HUES64 (cell line): ENCODE measurements at regions not wholly inside any gene's neighbourhood (a gene's known extent, or its start where the extent isn't known, plus 50 kb on each side); places are given as distances from the start of the nearest gene placed in this dataset.

ENCODE experiments used
- H3K27ac ChIP-seq: 2 replicates; pipeline ENCODE4 v1.7.0; 2013; ENCODE audit warnings: low read depth, low read length, inconsistent platforms
- H3K27me3 ChIP-seq: 2 replicates; pipeline ENCODE4 v1.6.1; 2013; ENCODE audit warnings: mild to moderate bottlenecking, low read length; ENCODE audit not compliant: insufficient read depth
- H3K36me3 ChIP-seq: 2 replicates; pipeline ENCODE4 v1.6.1; 2013; ENCODE audit warnings: mild to moderate bottlenecking, low read length; ENCODE audit not compliant: insufficient read depth
- H3K4me1 ChIP-seq: 2 replicates; pipeline ENCODE4 v1.6.1; 2013; ENCODE audit warnings: mild to moderate bottlenecking, low read length, moderate library complexity; ENCODE audit not compliant: insufficient read depth
- H3K4me3 ChIP-seq: 2 replicates; pipeline ENCODE4 v1.5.1; 2013; ENCODE audit warnings: mild to moderate bottlenecking, low read length, moderate library complexity
- H3K9ac ChIP-seq: 2 replicates; pipeline ENCODE4 v1.6.1; 2013; ENCODE audit warnings: mild to moderate bottlenecking, low read depth, low read length
- H3K9me3 ChIP-seq: 2 replicates; pipeline ENCODE4 v1.6.1; 2013; ENCODE audit warnings: low read depth, low read length; ENCODE audit not compliant: insufficient read depth
- WGBS: fragments of 150-250, 120-280 bp; methylation state at CpG from one replicate; pipeline ENCODE4 v1.1.7; 2013; ENCODE audit warnings: missing lambda C conversion rate; 5-methylcytosine and 5-hydroxymethylcytosine counted together

- Histone ChIP-seq H3K9me3 (no peaks in the 10 kb centered on the region), H3K27me3 (no peaks in the 10 kb centered on the region), H3K4me1 (no peaks in the 10 kb centered on the region), H3K36me3 (no peaks in the 10 kb centered on the region), H3K9ac (no peak overlapping the region), H3K4me3 (no peak overlapping the region), H3K27ac (no peak overlapping the region)
These were observed 357.8 kb upstream of the MBL2 start for GRCh38 chr10:53130337-53130736.

GRCh38 chr10:53127686-53128085, 355.1 kb upstream of the MBL2 start:
- Histone ChIP-seq H3K36me3 (no peaks in the 10 kb centered on the region), H3K9ac (no peak overlapping the region), H3K27me3 (no peaks in the 10 kb centered on the region), H3K4me3 (no peak overlapping the region), H3K27ac (no peak overlapping the region), H3K4me1 (no peaks in the 10 kb centered on the region), H3K9me3 (no peaks in the 10 kb centered on the region)
- WGBS, result 90% methylated on average over 2 of the region's 4 CpGs

GRCh38 chr10:53123311-53123710, 350.7 kb upstream of the MBL2 start:
- Histone ChIP-seq H3K4me1 (no peaks in the 10 kb centered on the region), H3K4me3 (no peak overlapping the region), H3K36me3 (no peaks in the 10 kb centered on the region), H3K9ac (no peak overlapping the region), H3K27ac (no peak overlapping the region), H3K27me3 (no peaks in the 10 kb centered on the region), H3K9me3 (no peaks in the 10 kb centered on the region)
- WGBS, result 69% methylated on average over 4 of the region's 4 CpGs

- peaks cover under 1% of the 10 kb centered on the region; the same call in 1 of the 2 replicates for H3K9me3 ChIP-seq
- H3K4me1 ChIP-seq, result no peaks in the 10 kb centered on the region
- H3K27me3 ChIP-seq, result no peaks in the 10 kb centered on the region
- WGBS, result 94% methylated on average over 4 of the region's 4 CpGs
- no peak overlapping the region for H3K27ac ChIP-seq
- H3K9ac ChIP-seq, result no peak overlapping the region
- H3K36me3 ChIP-seq, result no peaks in the 10 kb centered on the region
- H3K4me3 ChIP-seq, result no peak overlapping the region
These were observed 349.7 kb upstream of the MBL2 start for GRCh38 chr10:53122281-53122680.

GRCh38 chr10:53115660-53116059, 343.1 kb upstream of the MBL2 start:
- Histone ChIP-seq H3K9ac (no peak overlapping the region), H3K4me1 (no peaks in the 10 kb centered on the region), H3K27me3 (no peaks in the 10 kb centered on the region), H3K36me3 (no peaks in the 10 kb centered on the region), H3K27ac (no peak overlapping the region), H3K9me3 (peaks cover 19% of the 10 kb centered on the region), H3K4me3 (no peak overlapping the region)
- WGBS, result 98% methylated on average over 2 of the region's 2 CpGs

- H3K4me1 ChIP-seq, result 0 out of 2 replicates have a peak, but pooled peaks cover 6% of the 10 kb centered on the region
- WGBS, result 87% methylated on average over 5 of the region's 5 CpGs
- H3K9me3 ChIP-seq, result peaks cover 19% of the 10 kb centered on the region; the same call in 1 of the 2 replicates
- H3K36me3 ChIP-seq, result no peaks in the 10 kb centered on the region
- no peak overlapping the region for H3K9ac ChIP-seq
- H3K27ac ChIP-seq, result no peak overlapping the region
- H3K4me3 ChIP-seq, result no peak overlapping the region
- no peaks in the 10 kb centered on the region for H3K27me3 ChIP-seq
These were observed 338.9 kb upstream of the MBL2 start for GRCh38 chr10:53111529-53111928.

- Histone ChIP-seq H3K27me3 (no peaks in the 10 kb centered on the region), H3K4me1 (0 out of 2 replicates have a peak, but pooled peaks cover 6% of the 10 kb centered on the region), H3K9ac (no peak overlapping the region), H3K4me3 (no peak overlapping the region), H3K36me3 (no peaks in the 10 kb centered on the region), H3K9me3 (peaks cover 15% of the 10 kb centered on the region; the same call in 1 of the 2 replicates), H3K27ac (no peak overlapping the region)
- 89% methylated on average over 2 of the region's 2 CpGs for WGBS
These were observed 336.7 kb upstream of the MBL2 start for GRCh38 chr10:53109320-53109719.

- peaks cover 24% of the 10 kb centered on the region; the same call in 1 of the 2 replicates for H3K9me3 ChIP-seq
- no peak overlapping the region for H3K9ac ChIP-seq
- WGBS, result 84% methylated on average over 4 of the region's 4 CpGs
- H3K4me1 ChIP-seq, result 0 out of 2 replicates have a peak, but pooled peaks cover 6% of the 10 kb centered on the region
- H3K27ac ChIP-seq, result no peak overlapping the region
- no peaks in the 10 kb centered on the region for H3K36me3 ChIP-seq
- H3K27me3 ChIP-seq, result no peaks in the 10 kb centered on the region
- no peak overlapping the region for H3K4me3 ChIP-seq
These were observed 335.8 kb upstream of the MBL2 start for GRCh38 chr10:53108317-53108934.

- 95% methylated on average over 5 of the region's 5 CpGs for WGBS
- H3K36me3 ChIP-seq, result no peaks in the 10 kb centered on the region
- H3K9me3 ChIP-seq, result peaks cover 26% of the 10 kb centered on the region; the same call in 1 of the 2 replicates
- no peak overlapping the region for H3K27ac ChIP-seq
- H3K4me3 ChIP-seq, result no peak overlapping the region
- no peaks in the 10 kb centered on the region for H3K27me3 ChIP-seq
- no peak overlapping the region for H3K9ac ChIP-seq
- H3K4me1 ChIP-seq, result 0 out of 2 replicates have a peak, but pooled peaks cover 6% of the 10 kb centered on the region
These were observed 335.1 kb upstream of the MBL2 start for GRCh38 chr10:53107711-53108110.

- Histone ChIP-seq H3K9me3 (peaks cover 18% of the 10 kb centered on the region), H3K9ac (no peak overlapping the region), H3K27me3 (no peaks in the 10 kb centered on the region), H3K27ac (no peak overlapping the region), H3K36me3 (no peaks in the 10 kb centered on the region), H3K4me1 (no peaks in the 10 kb centered on the region), H3K4me3 (no peak overlapping the region)
- WGBS, result 96% methylated on average over 4 of the region's 4 CpGs
These were observed 329.8 kb upstream of the MBL2 start for GRCh38 chr10:53102424-53102823.

- Histone ChIP-seq H3K4me1 (no peaks in the 10 kb centered on the region), H3K9ac (no peak overlapping the region)
- WGBS, result 88% methylated on average over 1 of the region's 2 CpGs
These were observed 321.3 kb upstream of the MBL2 start for GRCh38 chr10:53093878-53094277.

GRCh38 chr10:53091574-53091973, 319.0 kb upstream of the MBL2 start:
- H3K4me1 ChIP-seq, result no peaks in the 10 kb centered on the region
- WGBS, result 90% methylated on average over 4 of the region's 4 CpGs
- H3K9ac ChIP-seq, result no peak overlapping the region
- H3K9me3 ChIP-seq, result peaks cover 7% of the 10 kb centered on the region; the same call in 1 of the 2 replicates
- H3K36me3 ChIP-seq, result no peaks in the 10 kb centered on the region
- H3K27ac ChIP-seq, result no peak overlapping the region
- no peak overlapping the region for H3K4me3 ChIP-seq
- no peaks in the 10 kb centered on the region for H3K27me3 ChIP-seq

More at GRCh38 chr10:53093878-53094277, 321.3 kb upstream of the MBL2 start:
- no peak overlapping the region for H3K4me3 ChIP-seq
- H3K9me3 ChIP-seq, result peaks cover 16% of the 10 kb centered on the region; the same call in 1 of the 2 replicates
- no peaks in the 10 kb centered on the region for H3K36me3 ChIP-seq
- H3K27me3 ChIP-seq, result no peaks in the 10 kb centered on the region
- H3K27ac ChIP-seq, result no peak overlapping the region
